PC-3 (cell line): ENCODE measurements at regions not wholly inside any gene's neighbourhood (a gene's known extent, or its start where the extent isn't known, plus 50 kb on each side); places are given as distances from the start of the nearest gene placed in this dataset.

Experiments
- CTCF ChIP-seq: fragments of 300-600 bp; sonication (generic); conservative IDR thresholded peaks from 2 replicates; pipeline ENCODE4 v1.5.1; 2017; ENCODE audit warnings: antibody characterized with exemption, low read depth, mild to moderate bottlenecking, low read length
- EZH2phosphoT487 ChIP-seq: fragments of 300-600 bp; sonication (generic); IDR thresholded peaks from 2 replicates; pipeline ENCODE4 v1.6.1; 2018; ENCODE audit warnings: mild to moderate bottlenecking, antibody characterized with exemption, low read length, borderline replicate concordance

GRCh38 chr12:105524961-105525360 lies 194.5 kb downstream of the C12orf75 start:
- TF ChIP-seq CTCF (no peak), EZH2phosphoT487 (no peak)
